ENCODE measurements at regions not wholly inside any gene's neighbourhood (a gene's known extent, or its start where the extent isn't known, plus 50 kb on each side); places are given as distances from the start of the nearest gene placed in this dataset.
"Not testable (repeated sequence)": the region's sequence is repeated elsewhere in the genome, so short reads cannot be mapped to it uniquely, and the experiment has no call there.

- DNase-seq (ENCODE audit: low spot score), result no peak
Observed at GRCh38 chr15:36403351-36403750, 176.1 kb upstream of the CDIN1 start.

- no peak for DNase-seq (ENCODE audit: low spot score)
Observed at GRCh38 chr15:36406366-36406765, 173.1 kb upstream of the CDIN1 start.

GRCh38 chr15:36406911-36407310, 172.5 kb upstream of the CDIN1 start:
- DNase-seq (ENCODE audit: low spot score), result no peak

GRCh38 chr15:36407647-36408046, 171.8 kb upstream of the CDIN1 start:
- no peak for DNase-seq (ENCODE audit: low spot score)

- DNase-seq (ENCODE audit: low spot score), result no peak
Observed at GRCh38 chr15:36409819-36410218, 169.6 kb upstream of the CDIN1 start.

- DNase-seq (ENCODE audit: low spot score), result no peak
Observed at GRCh38 chr15:36414670-36415069, 164.8 kb upstream of the CDIN1 start.

- DNase-seq (ENCODE audit: low spot score), result no peak
Observed at GRCh38 chr15:36415643-36416042, 163.8 kb upstream of the CDIN1 start.

- no peak for DNase-seq (ENCODE audit: low spot score)
Observed at GRCh38 chr15:36422631-36423030, 156.8 kb upstream of the CDIN1 start.

GRCh38 chr15:36426691-36427090, 152.7 kb upstream of the CDIN1 start:
- DNase-seq (ENCODE audit: low spot score), result no peak

- no peak for DNase-seq (ENCODE audit: low spot score)
Observed at GRCh38 chr15:36428102-36428845, 151.2 kb upstream of the CDIN1 start.

- no peak for DNase-seq (ENCODE audit: low spot score)
Observed at GRCh38 chr15:36429707-36430106, 149.7 kb upstream of the CDIN1 start.

- DNase-seq (ENCODE audit: low spot score), result no peak
Observed at GRCh38 chr15:36430280-36430679, 149.1 kb upstream of the CDIN1 start.

GRCh38 chr15:36430726-36431265, 148.6 kb upstream of the CDIN1 start:
- no peak for DNase-seq (ENCODE audit: low spot score)

- no peak for DNase-seq (ENCODE audit: low spot score)
Observed at GRCh38 chr15:36432161-36432560, 147.3 kb upstream of the CDIN1 start.

- no peak for DNase-seq (ENCODE audit: low spot score)
Observed at GRCh38 chr15:36434177-36434576, 145.2 kb upstream of the CDIN1 start.

- DNase-seq (ENCODE audit: low spot score), result no peak
Observed at GRCh38 chr15:36438499-36438898, 140.9 kb upstream of the CDIN1 start.

- no peak for DNase-seq (ENCODE audit: low spot score)
Observed at GRCh38 chr15:36447373-36447772, 132.1 kb upstream of the CDIN1 start.

GRCh38 chr15:36448418-36448817, 131.0 kb upstream of the CDIN1 start:
- DNase-seq (ENCODE audit: low spot score), result no peak

- no peak for DNase-seq (ENCODE audit: low spot score)
Observed at GRCh38 chr15:36449084-36449661, 130.3 kb upstream of the CDIN1 start.

- DNase-seq (ENCODE audit: low spot score), result no peak
Observed at GRCh38 chr15:36449662-36450145, 129.7 kb upstream of the CDIN1 start.

GRCh38 chr15:36454244-36454643, 125.2 kb upstream of the CDIN1 start:
- not testable (repeated sequence) for DNase-seq (ENCODE audit: low spot score)

GRCh38 chr15:36458411-36458810, 121.0 kb upstream of the CDIN1 start:
- no peak for DNase-seq (ENCODE audit: low spot score)

GRCh38 chr15:36465304-36465703, 114.1 kb upstream of the CDIN1 start:
- no peak for DNase-seq (ENCODE audit: low spot score)

Data from ureter (tissue), 1 donor.